NCI-H128 (cell line): ENCODE measurements at regions not wholly inside any gene's neighbourhood (a gene's known extent, or its start where the extent isn't known, plus 50 kb on each side); places are given as distances from the start of the nearest gene placed in this dataset.

Source experiments
- DNase-seq: peaks from one replicate; lab custom pipeline; 2025; ENCODE audit not compliant: unreplicated experiment; lab: John Stamatoyannopoulos, UW

DNA sequence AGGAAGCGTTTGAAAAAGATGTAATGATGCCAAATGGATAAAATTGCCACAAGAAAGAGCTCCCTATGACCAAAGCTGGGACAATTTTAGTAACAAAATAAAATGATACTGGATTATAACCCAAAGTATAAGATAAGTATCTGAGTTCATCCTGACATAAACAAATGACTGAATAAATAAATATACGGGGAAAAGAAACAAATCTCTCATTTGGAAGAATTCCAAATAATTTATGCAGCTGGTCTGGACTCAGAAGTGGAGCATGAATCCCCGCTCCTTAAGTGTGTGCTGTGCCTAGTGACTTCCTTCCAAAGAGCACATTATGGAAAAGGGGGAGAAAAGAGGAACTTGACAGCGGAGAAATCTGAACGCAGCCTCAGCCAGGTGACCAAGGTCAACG is 186.2 kb downstream of the RAMP3 start:
- DNase-seq = no peak

DNA sequence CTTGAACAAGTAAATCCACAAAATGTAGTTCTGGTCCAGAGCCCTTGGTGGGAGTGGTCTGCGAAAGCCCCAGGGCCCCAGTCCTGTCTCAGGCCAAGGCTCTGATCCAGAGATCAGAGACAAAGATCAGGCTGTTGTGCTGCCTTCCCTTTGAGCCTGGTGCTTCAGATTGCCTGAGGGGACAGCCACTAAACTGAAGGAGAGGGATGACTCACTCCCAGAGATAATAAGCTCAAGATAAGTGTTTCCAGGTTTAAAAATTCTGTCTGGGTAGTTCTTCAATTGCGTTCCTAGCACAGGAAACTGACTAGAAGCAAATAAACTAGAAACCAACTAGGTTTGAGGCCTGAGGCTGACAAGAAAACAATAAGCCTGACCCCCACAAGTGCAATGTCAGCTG is 190.2 kb downstream of the RAMP3 start:
- no peak for DNase-seq

DNA sequence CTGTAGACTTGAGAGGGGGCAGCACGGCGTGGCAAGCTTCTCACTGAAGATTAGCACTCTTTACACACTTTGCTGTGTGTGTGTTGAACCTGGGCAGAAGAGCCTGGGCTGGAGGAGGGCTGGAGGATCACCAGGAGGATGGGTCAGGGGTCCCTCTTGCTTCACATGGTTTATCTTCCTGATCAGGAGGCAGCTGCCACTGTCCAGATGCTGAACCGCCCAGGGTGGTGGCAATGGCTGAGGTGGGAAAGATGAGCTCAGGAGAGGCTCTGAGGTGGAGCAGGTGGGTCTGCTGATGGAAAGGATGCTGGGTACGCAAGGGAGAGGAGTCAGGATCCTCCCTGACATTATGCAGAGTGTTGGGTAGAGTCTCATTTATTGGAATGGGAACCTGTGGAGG is 191.5 kb downstream of the RAMP3 start:
- no peak for DNase-seq

- DNase-seq = no peak
Measured at GRCh38 chr7:45350896-45351295, 193.3 kb downstream of the RAMP3 start.

GRCh38 chr7:45358287-45358686 is 200.7 kb downstream of the RAMP3 start:
- no peak for DNase-seq

GRCh38 chr7:45359250-45359649 is 201.7 kb downstream of the RAMP3 start:
- DNase-seq = no peak

GRCh38 chr7:45359776-45360175 is 202.2 kb downstream of the RAMP3 start:
- no peak for DNase-seq

- DNase-seq = no peak
Measured at GRCh38 chr7:45363669-45364068, 206.1 kb downstream of the RAMP3 start.

DNA sequence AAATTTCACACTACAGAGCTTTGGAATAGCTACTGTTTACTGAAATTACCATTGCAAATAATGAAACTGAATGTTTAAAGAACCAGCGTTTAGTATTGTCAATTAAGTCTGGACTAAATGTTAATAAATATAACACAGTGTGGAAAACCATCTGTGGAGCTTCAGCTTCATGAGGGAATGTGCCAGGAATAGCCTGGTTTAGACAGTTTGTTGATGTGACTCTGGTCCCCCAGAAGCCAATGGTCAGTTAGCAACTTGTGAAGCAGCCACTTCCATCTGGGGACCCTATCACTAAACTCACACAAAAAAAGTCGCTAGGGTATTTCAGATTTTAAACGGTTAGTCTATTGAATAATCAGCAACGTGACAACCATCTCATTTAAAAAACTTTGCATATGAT is 207.8 kb downstream of the RAMP3 start:
- no peak for DNase-seq

DNA sequence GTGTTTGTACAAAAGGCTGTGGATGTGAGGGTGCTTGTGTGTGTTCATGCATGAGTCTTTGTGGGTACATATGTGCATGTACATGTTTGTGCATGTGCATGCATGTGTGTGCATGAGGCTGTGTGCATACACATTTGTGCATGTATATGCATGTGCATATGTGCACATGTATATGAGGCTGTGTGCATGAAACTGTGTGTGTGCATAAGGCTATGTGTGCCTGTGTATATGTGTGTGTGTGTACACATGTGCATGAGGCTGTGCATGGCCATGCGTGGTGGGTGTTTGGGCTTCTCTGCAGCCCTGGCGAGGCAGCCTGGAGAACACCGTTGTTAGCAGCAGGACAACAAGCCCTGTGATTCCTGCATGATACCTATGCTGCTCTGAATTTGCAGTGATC is 207.7 kb upstream of the ADCY1 start:
- DNase-seq = no peak

DNA sequence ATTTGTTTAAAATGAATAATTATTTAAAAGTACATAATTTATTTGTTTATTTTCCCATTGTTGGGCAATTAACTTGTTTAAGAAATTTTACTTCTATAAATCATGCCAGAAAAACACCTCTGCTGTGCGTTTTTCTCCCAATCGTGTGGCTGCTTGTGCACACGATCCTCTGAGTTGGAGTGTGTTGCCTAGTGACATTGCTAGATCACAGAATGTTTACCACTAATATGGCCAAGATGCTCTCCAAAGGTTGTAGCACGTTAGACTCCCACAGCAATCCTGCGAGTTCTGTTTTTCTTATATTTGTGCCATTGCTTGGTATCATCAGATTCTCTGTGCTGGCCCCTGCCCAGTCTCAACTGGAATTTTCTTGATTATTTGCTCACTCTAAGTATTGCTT is 207.1 kb upstream of the ADCY1 start:
- DNase-seq = no peak

GRCh38 chr7:45368129-45368807 is 205.9 kb upstream of the ADCY1 start:
- no peak for DNase-seq

DNA sequence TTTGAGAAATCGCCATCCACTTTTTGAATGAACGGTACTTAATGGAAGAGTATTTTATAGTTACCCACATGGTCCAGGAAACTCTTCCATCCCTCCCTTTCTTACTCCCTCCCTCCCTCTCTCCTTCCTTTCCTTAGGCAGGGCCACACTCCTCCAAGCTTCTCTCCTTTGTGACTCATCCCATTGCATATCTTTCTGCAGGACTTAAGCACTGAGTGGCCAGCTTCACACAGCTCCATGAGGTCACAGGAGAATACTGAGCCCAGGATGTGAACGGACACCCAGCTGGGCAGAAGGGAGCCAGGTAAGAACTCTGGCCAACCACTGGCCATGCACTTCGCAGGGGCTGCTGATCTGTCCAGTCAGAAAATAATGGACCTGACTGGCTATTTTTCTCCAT is 189.7 kb upstream of the ADCY1 start:
- no peak for DNase-seq

- DNase-seq = no peak
Measured at GRCh38 chr7:45387837-45388236, 186.3 kb upstream of the ADCY1 start.

DNA sequence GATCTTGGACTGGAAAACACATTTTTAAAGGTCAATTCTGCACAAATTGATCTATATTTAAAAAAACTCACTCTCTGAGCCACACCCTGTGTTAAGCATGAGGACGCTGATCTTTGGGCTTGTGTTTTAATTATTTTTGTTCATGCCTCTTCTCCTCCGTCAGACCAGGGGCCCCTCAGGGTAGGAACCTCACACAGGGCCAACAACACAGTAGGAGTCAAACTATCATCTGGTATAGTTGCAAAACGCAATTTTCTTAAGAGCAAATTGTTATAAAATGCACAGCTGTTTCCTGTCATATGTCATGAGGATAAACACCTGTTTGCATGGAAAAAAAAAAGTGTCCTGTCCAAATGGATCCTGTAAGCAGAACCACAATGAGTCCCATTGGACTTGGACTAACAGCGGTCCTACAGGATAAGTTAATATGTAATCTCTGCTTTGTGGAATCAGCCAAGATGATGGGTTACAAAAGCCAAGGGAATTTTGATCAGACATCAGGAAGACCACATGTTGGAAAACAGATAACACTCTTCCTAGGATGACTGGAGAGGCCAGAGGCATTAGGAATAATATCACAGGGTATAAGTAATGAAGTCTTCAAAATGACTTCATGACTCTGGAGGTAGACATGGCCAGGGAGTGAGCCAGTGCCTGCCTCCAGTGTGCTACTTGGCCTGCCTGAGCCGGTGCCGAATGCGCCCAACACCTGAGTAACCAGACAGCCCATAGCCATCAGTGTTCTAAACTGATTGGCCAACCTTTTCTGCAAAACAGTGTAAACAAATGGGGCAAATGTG is 184.9 kb upstream of the ADCY1 start:
- DNase-seq = no peak

DNA sequence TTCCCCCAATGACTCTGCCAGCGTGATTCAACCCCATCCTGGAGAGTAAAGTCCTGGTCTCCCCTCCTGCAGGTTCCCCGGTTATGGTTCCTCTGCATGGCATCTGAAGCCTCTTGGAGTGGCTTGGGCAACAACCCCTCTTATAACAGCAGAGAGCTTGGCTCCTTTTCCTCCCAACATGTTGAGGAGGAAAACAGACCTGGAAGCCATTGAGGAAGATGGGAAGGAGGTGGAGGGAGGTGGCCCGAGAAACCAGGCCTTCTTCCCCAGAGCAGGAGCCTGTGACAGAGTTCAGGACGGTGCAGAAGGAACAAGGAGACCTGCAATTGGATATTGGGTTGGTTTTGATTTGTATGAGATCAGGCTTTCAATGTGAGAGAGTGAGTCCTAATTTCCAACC is 184.0 kb upstream of the ADCY1 start:
- DNase-seq = no peak

- no peak for DNase-seq
Measured at GRCh38 chr7:45390731-45391130, 183.4 kb upstream of the ADCY1 start.

DNA sequence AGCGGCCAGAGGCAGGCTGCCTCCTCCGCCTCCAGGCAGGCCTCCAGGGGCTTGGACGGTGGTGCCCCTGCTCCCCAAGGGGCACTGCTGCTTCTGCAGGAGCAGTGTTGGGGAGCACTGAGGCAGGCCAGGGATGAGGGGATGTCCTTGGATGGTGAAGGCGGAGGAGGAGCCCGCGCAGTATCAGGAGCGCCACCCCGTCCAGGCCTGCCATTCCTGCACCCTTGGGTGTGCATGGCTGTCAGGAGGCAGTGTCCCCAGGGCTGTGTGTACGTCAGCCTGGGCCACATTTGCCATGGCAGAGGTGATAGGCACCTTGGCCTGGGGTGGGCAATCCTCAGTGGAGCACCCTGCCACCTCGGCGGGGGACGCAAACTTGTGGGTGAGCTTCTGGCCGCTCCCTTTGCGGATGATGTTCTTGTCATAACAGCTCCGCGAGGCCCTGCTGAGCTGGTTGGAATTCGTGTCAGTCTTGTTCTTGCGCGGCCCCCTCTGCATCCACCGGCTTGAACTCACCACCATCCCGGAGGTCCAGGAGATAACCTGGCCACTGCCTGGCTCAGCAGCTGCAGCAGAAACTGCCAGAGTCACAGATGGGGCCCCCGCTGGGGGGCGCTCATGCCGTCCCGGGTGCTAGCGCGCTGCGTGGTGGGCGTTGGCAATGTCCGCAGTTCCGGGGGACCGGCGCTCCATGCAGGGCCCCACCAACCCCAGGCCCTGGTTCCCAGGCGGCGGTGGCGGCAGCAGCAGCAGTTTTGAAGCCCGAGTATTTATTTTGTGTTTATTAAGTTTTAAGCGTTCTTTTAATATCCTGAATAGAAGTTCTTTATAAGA is 182.3 kb upstream of the ADCY1 start:
- no peak for DNase-seq

DNA sequence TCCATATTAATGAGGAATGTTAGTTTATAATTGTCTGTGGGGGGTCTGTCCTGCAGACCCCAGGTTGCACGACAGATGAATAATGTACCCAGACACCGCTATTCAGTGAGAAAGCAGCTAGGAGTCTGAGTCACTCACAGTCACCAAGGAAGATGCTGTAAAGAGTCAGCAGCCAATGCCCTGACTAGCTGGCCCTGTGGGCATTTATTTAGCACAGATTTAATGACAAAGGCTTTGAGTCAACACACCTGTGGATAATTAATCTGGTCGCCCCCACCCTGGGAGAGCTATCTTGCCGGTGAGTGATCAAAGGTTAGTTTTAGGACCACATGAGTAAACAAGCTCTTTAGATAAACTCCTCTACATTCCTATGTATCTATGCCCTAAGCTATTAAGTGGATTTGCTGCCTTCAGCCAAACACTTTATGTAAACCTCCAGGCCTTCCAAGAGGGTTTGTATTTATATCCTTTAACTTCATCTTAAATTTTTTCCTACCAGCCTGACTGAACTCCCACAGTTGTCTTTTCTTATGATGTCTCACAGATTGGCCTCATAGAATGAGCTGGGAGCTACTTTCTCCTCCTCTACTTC is 180.0 kb upstream of the ADCY1 start:
- no peak for DNase-seq

- no peak for DNase-seq
Measured at GRCh38 chr7:45399069-45399468, 175.1 kb upstream of the ADCY1 start.

GRCh38 chr7:45400680-45401079 is 173.5 kb upstream of the ADCY1 start:
- DNase-seq = no peak
